ENCODE measurements at regions not wholly inside any gene's neighbourhood (a gene's known extent, or its start where the extent isn't known, plus 50 kb on each side); places are given as distances from the start of the nearest gene placed in this dataset.

DNA sequence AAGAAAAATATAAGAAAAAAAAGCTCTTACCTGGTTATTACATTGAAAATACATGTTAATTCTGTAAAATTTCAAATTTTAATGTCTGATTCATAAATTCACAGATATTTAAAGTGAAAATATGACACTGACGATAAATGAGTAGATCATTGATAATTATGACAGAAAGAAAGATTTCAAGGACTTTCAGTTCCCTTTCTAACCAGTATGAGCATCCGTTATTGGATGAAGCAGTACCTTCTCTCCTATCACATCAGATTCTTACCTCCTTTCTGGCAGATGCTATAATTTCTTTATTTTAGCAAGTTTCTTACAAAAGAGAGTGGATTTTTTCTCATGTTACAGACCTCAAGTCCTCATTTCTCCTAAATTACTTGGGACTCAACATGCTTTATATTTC lies 847.3 kb downstream of the JRKL start:
- TF ChIP-seq, protein P1, sequence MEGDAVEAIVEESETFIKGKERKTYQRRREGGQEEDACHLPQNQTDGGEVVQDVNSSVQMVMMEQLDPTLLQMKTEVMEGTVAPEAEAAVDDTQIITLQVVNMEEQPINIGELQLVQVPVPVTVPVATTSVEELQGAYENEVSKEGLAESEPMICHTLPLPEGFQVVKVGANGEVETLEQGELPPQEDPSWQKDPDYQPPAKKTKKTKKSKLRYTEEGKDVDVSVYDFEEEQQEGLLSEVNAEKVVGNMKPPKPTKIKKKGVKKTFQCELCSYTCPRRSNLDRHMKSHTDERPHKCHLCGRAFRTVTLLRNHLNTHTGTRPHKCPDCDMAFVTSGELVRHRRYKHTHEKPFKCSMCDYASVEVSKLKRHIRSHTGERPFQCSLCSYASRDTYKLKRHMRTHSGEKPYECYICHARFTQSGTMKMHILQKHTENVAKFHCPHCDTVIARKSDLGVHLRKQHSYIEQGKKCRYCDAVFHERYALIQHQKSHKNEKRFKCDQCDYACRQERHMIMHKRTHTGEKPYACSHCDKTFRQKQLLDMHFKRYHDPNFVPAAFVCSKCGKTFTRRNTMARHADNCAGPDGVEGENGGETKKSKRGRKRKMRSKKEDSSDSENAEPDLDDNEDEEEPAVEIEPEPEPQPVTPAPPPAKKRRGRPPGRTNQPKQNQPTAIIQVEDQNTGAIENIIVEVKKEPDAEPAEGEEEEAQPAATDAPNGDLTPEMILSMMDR (conservative IDR thresholded peaks at IDR 0.05; ENCODE audit: low read depth, low read length), result no peak
- TF ChIP-seq POLR2A (IDR thresholded peaks at IDR 0.05; ENCODE audit: low read depth, low read length) (no peak), CEBPB (IDR thresholded peaks at IDR 0.05; ENCODE audit: low read depth, low read length) (no peak), SMC3 (IDR thresholded peaks at IDR 0.05; ENCODE audit: low read depth, low read length) (no peak)

Measured in IMR-90 (cell line).